Loucy (cell line): ENCODE measurements at regions not wholly inside any gene's neighbourhood (a gene's known extent, or its start where the extent isn't known, plus 50 kb on each side); places are given as distances from the start of the nearest gene placed in this dataset.

Experiments used
- EZH2phosphoT487 ChIP-seq: fragments of 200-600 bp; IDR thresholded peaks from 2 replicates; pipeline ENCODE4 v1.6.1; 2018; ENCODE audit warnings: antibody characterized with exemption, mild to moderate bottlenecking, moderate library complexity, borderline replicate concordance
- TF ChIP-seq, protein P1 (sequence below): fragments of 200-600 bp; sonication (generic); conservative IDR thresholded peaks from 2 replicates; pipeline ENCODE4 v1.5.1; 2014; ENCODE audit warnings: mild to moderate bottlenecking, antibody characterized with exemption, low read length

DNA sequence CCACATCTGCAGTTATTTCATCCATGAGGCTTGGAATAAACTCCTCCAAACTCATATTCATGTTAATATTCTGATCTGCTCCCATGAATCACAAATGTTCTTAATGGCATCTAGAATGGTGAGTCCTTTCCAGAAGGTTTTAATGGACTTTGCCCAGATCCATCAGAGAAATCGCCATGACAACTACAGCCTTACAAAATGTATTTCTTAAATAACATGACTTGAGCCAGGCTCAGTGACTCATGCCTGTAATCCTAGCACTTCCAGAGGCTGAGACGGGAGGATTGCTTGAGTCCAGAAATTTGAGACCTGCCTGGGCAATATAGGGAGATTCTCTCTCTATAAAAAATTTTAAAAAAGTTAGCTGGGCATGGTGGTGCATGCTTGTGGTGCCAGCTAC lies 102.1 kb upstream of the TMEM168 start:
- TF ChIP-seq, protein P1, sequence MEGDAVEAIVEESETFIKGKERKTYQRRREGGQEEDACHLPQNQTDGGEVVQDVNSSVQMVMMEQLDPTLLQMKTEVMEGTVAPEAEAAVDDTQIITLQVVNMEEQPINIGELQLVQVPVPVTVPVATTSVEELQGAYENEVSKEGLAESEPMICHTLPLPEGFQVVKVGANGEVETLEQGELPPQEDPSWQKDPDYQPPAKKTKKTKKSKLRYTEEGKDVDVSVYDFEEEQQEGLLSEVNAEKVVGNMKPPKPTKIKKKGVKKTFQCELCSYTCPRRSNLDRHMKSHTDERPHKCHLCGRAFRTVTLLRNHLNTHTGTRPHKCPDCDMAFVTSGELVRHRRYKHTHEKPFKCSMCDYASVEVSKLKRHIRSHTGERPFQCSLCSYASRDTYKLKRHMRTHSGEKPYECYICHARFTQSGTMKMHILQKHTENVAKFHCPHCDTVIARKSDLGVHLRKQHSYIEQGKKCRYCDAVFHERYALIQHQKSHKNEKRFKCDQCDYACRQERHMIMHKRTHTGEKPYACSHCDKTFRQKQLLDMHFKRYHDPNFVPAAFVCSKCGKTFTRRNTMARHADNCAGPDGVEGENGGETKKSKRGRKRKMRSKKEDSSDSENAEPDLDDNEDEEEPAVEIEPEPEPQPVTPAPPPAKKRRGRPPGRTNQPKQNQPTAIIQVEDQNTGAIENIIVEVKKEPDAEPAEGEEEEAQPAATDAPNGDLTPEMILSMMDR = no peak
- TF ChIP-seq EZH2phosphoT487 = no peak
